Prostate gland (tissue), 2 donors: ENCODE measurements at regions not wholly inside any gene's neighbourhood (a gene's known extent, or its start where the extent isn't known, plus 50 kb on each side); places are given as distances from the start of the nearest gene placed in this dataset.

Source experiments
- CTCF ChIP-seq, 4 experiments: fragments of 200-600 bp in 2 of 4; fragments of 450-650 bp in 2 of 4; sonication (generic) in 2 of 4; IDR thresholded peaks; 1 replicate in 3 of 4; 2 replicates in 1 of 4; pipeline ENCODE4 v1.5.1; 2016 to 2019; ENCODE audit warnings: antibody characterized with exemption in 4 of 4, mild to moderate bottlenecking in 2 of 4, moderate library complexity in 2 of 4
- POLR2A ChIP-seq: fragments of 450-650 bp; IDR thresholded peaks from one replicate; pipeline ENCODE4 v1.6.1; 2016; ENCODE audit warnings: antibody characterized with exemption, mild to moderate bottlenecking
- POLR2AphosphoS5 ChIP-seq: sonication (generic); formaldehyde crosslinking; IDR thresholded peaks from one replicate; pipeline ENCODE4 v1.6.1; 2017; ENCODE audit warnings: antibody characterized with exemption

- no peak for TF ChIP-seq CTCF (IDR thresholded peaks at IDR 0.05)
- TF ChIP-seq POLR2A = no peak
- TF ChIP-seq POLR2AphosphoS5 = no peak
Measured at GRCh38 chr18:71807586-71807985, 736.6 kb downstream of the CBLN2 start.
